ENCODE measurements at regions not wholly inside any gene's neighbourhood (a gene's known extent, or its start where the extent isn't known, plus 50 kb on each side); places are given as distances from the start of the nearest gene placed in this dataset.

GRCh38 chr11:104728927-104729326 lies 169.3 kb downstream of the CASP12 start:
- intact Hi-C loops (cut with DNase I), result no loop called here
- TF ChIP-seq POLR2A (IDR thresholded peaks at IDR 0.05) (no peak), CTCF (IDR thresholded peaks at IDR 0.05) (no peak)
- Histone ChIP-seq H3K27me3 (no peaks in the 10 kb centered on the region), H3K9me3 (peaks cover 0 to under 1% (median 0%) of the 10 kb centered on the region in 12 donors), H3K4me3 (no peak overlapping the region), H3K27ac (no peak overlapping the region), H3K4me1 (no peaks in the 10 kb centered on the region), H3K36me3 (no peaks in the 10 kb centered on the region)
- ATAC-seq (no peak), DNase-seq (no peak)
- WGBS, 4 donors, result 85 to 95% (median 90%) methylated on average over 6 of the region's 6 CpGs

- intact Hi-C loops (cut with DNase I), result no loop called here
- H3K27me3 ChIP-seq, result no peaks in the 10 kb centered on the region
- H3K9me3 ChIP-seq, result peaks cover 0 to 12% (median 4%) of the 10 kb centered on the region in 12 donors
- no peak overlapping the region for H3K27ac ChIP-seq
- DNase-seq, result no peak
- no peak overlapping the region for H3K4me3 ChIP-seq
- H3K36me3 ChIP-seq, result no peaks in the 10 kb centered on the region
- ATAC-seq, result no peak
- 38 to 53% (median 49%) methylated on average over 2 of the region's 2 CpGs for WGBS, 4 donors
- no peak for TF ChIP-seq CTCF (IDR thresholded peaks at IDR 0.05)
- TF ChIP-seq POLR2A (IDR thresholded peaks at IDR 0.05), result no peak
- no peaks in the 10 kb centered on the region for H3K4me1 ChIP-seq
Measured at GRCh38 chr11:104727768-104728167, 170.5 kb downstream of the CASP12 start.

- WGBS, 4 donors, result 82 to 89% (median 86%) methylated on average over 1 of the region's 1 CpG
- Histone ChIP-seq H3K4me1 (no peaks in the 10 kb centered on the region), H3K9me3 (peaks cover 0 to 18% (median 6%) of the 10 kb centered on the region in 12 donors), H3K36me3 (no peaks in the 10 kb centered on the region), H3K27me3 (no peaks in the 10 kb centered on the region), H3K4me3 (no peak overlapping the region), H3K27ac (no peak overlapping the region)
- TF ChIP-seq CTCF (IDR thresholded peaks at IDR 0.05) (no peak), POLR2A (IDR thresholded peaks at IDR 0.05) (no peak)
- ATAC-seq, result no peak
- intact Hi-C loops (cut with DNase I), result no loop called here
- no peak for DNase-seq
Measured at GRCh38 chr11:104727095-104727494, 171.2 kb downstream of the CASP12 start.

GRCh38 chr11:104725796-104726408 lies 172.4 kb downstream of the CASP12 start:
- intact Hi-C loops (cut with DNase I), result no loop called here
- no peak for ATAC-seq
- H3K4me3 ChIP-seq, result no peak overlapping the region
- no peaks in the 10 kb centered on the region for H3K4me1 ChIP-seq
- H3K27me3 ChIP-seq, result no peaks in the 10 kb centered on the region
- H3K36me3 ChIP-seq, result no peaks in the 10 kb centered on the region
- peaks cover 0 to 20% (median 8%) of the 10 kb centered on the region in 12 donors for H3K9me3 ChIP-seq
- TF ChIP-seq CTCF (IDR thresholded peaks at IDR 0.05), result no peak
- TF ChIP-seq POLR2A (IDR thresholded peaks at IDR 0.05), result no peak
- H3K27ac ChIP-seq, result no peak overlapping the region
- WGBS, 4 donors, result 55 to 82% (median 71%) methylated on average over 4 of the region's 4 CpGs
- DNase-seq, result no peak
